ENCODE measurements at regions not wholly inside any gene's neighbourhood (a gene's known extent, or its start where the extent isn't known, plus 50 kb on each side); places are given as distances from the start of the nearest gene placed in this dataset.

- no peak for TF ChIP-seq CTCF (conservative IDR thresholded peaks at IDR 0.05; ENCODE audit: low read length)
- no peak for DNase-seq (ENCODE audit: low read depth)
Observed at GRCh38 chr1:195962051-195962450, 646.2 kb downstream of the KCNT2 start.

GRCh38 chr1:195960580-195960979 is 647.7 kb downstream of the KCNT2 start:
- DNase-seq (ENCODE audit: low read depth): no peak
- H3K4me3 ChIP-seq (ENCODE audit: low read length): no peak overlapping the region
- no peak for TF ChIP-seq CTCF (conservative IDR thresholded peaks at IDR 0.05; ENCODE audit: low read length)

More at GRCh38 chr1:195962051-195962450, 646.2 kb downstream of the KCNT2 start:
- H3K4me3 ChIP-seq (ENCODE audit: low read length): no peak overlapping the region

- no peak for TF ChIP-seq CTCF (conservative IDR thresholded peaks at IDR 0.05; ENCODE audit: low read length)
- no peak for DNase-seq (ENCODE audit: low read depth)
Observed at GRCh38 chr1:195958131-195958530, 650.1 kb downstream of the KCNT2 start.

GRCh38 chr1:195956845-195957244 is 651.4 kb downstream of the KCNT2 start:
- no peak overlapping the region for H3K4me3 ChIP-seq (ENCODE audit: low read length)
- TF ChIP-seq CTCF (conservative IDR thresholded peaks at IDR 0.05; ENCODE audit: low read length): no peak
- DNase-seq (ENCODE audit: low read depth): no peak

More at GRCh38 chr1:195958131-195958530, 650.1 kb downstream of the KCNT2 start:
- no peak overlapping the region for H3K4me3 ChIP-seq (ENCODE audit: low read length)

GRCh38 chr1:195954848-195955247 is 653.4 kb downstream of the KCNT2 start:
- no peak for TF ChIP-seq CTCF (conservative IDR thresholded peaks at IDR 0.05; ENCODE audit: low read length)

GRCh38 chr1:195951313-195951712 is 656.9 kb downstream of the KCNT2 start:
- TF ChIP-seq CTCF (conservative IDR thresholded peaks at IDR 0.05; ENCODE audit: low read length): no peak
- no peak overlapping the region for H3K4me3 ChIP-seq (ENCODE audit: low read length)
- no peak for DNase-seq (ENCODE audit: low read depth)

More at GRCh38 chr1:195954848-195955247, 653.4 kb downstream of the KCNT2 start:
- H3K4me3 ChIP-seq (ENCODE audit: low read length): no peak overlapping the region
- DNase-seq (ENCODE audit: low read depth): no peak

- no peak for DNase-seq (ENCODE audit: low read depth)
- no peak overlapping the region for H3K4me3 ChIP-seq (ENCODE audit: low read length)
- TF ChIP-seq CTCF (conservative IDR thresholded peaks at IDR 0.05; ENCODE audit: low read length): no peak
Observed at GRCh38 chr1:195948123-195948895, 659.9 kb downstream of the KCNT2 start.
